ENCODE measurements at regions not wholly inside any gene's neighbourhood (a gene's known extent, or its start where the extent isn't known, plus 50 kb on each side); places are given as distances from the start of the nearest gene placed in this dataset.

DNA sequence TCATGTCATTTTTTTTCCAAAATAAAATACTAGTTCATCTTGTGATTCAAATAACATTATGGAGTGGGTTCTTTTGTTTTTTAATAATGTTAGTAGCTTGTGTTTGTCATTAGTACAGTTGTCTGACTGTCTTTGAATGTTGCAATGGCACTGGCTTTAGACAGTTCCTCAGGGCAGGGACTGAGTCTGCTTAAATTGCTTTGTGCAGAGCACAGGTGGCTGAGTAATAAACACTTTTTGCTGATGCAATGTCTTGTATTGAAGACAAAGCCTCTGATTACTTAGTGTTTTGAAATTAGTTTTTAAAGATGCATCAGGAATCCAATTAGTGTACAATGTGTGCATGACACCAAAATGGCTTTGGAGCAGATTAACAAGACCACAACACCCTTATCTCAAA, 88.7 kb upstream of the PCDH9 start:
- H3K27ac ChIP-seq (ENCODE audit: low read depth, low read length): no peak overlapping the region
- H3K9ac ChIP-seq (ENCODE audit: low read length): no peak overlapping the region
- no peaks in the 10 kb centered on the region; the same call in 1 of the 2 replicates for H3K36me3 ChIP-seq (ENCODE audit: low read length)
- no peak for TF ChIP-seq EZH2phosphoT487 (conservative IDR thresholded peaks at IDR 0.05; ENCODE audit: low read length)
- H3K79me2 ChIP-seq (ENCODE audit: insufficient read depth, low read length): no peaks in the 10 kb centered on the region
- no peaks in the 10 kb centered on the region for H3K9me2 ChIP-seq (replicated peaks; ENCODE audit: insufficient read depth, low read length)
- H3K9me3 ChIP-seq (ENCODE audit: insufficient read depth, low read length): no peaks in the 10 kb centered on the region
- no peaks in the 10 kb centered on the region for H4K20me1 ChIP-seq (ENCODE audit: low read depth, low read length)
- no peak overlapping the region for H3K4me3 ChIP-seq (ENCODE audit: insufficient read depth, low read length, poor library complexity, severe bottlenecking)
- H3K4me2 ChIP-seq (ENCODE audit: low read depth, low read length, poor library complexity, severe bottlenecking): no peak overlapping the region
- no peaks in the 10 kb centered on the region for H3K27me3 ChIP-seq (ENCODE audit: low read length)
- H3F3A ChIP-seq (ENCODE audit: insufficient read depth): no peaks in the 10 kb centered on the region
- no peak overlapping the region for H2AFZ ChIP-seq (ENCODE audit: low read depth, low read length, severe bottlenecking)

- Histone ChIP-seq H3K9me2 (replicated peaks; ENCODE audit: insufficient read depth, low read length) (no peaks in the 10 kb centered on the region), H3K4me3 (ENCODE audit: insufficient read depth, low read length, poor library complexity, severe bottlenecking) (no peak overlapping the region), H3K4me2 (ENCODE audit: low read depth, low read length, poor library complexity, severe bottlenecking) (no peak overlapping the region), H4K20me1 (ENCODE audit: low read depth, low read length) (no peaks in the 10 kb centered on the region), H3F3A (ENCODE audit: insufficient read depth) (no peaks in the 10 kb centered on the region), H3K9me3 (ENCODE audit: insufficient read depth, low read length) (no peaks in the 10 kb centered on the region), H3K27me3 (ENCODE audit: low read length) (no peaks in the 10 kb centered on the region), H3K9ac (ENCODE audit: low read length) (no peak overlapping the region), H3K79me2 (ENCODE audit: insufficient read depth, low read length) (no peaks in the 10 kb centered on the region), H2AFZ (ENCODE audit: low read depth, low read length, severe bottlenecking) (peak overlapping the region; percentile 34), H3K27ac (ENCODE audit: low read depth, low read length) (no peak overlapping the region), H3K36me3 (ENCODE audit: low read length) (no peaks in the 10 kb centered on the region; the same call in 1 of the 2 replicates)
- no peak for TF ChIP-seq EZH2phosphoT487 (conservative IDR thresholded peaks at IDR 0.05; ENCODE audit: low read length)
- no peak for TF ChIP-seq CTCF (IDR thresholded peaks at IDR 0.05; ENCODE audit: insufficient read depth, low read length, poor library complexity, severe bottlenecking)
Measured at GRCh38 chr13:67318398-67318797, 88.3 kb upstream of the PCDH9 start.

- Histone ChIP-seq H3K27ac (ENCODE audit: low read depth, low read length) (no peak overlapping the region), H3K4me3 (ENCODE audit: insufficient read depth, low read length, poor library complexity, severe bottlenecking) (no peak overlapping the region), H3K79me2 (ENCODE audit: insufficient read depth, low read length) (no peaks in the 10 kb centered on the region), H3K27me3 (ENCODE audit: low read length) (no peaks in the 10 kb centered on the region), H3K9me3 (ENCODE audit: insufficient read depth, low read length) (no peaks in the 10 kb centered on the region), H3K9ac (ENCODE audit: low read length) (no peak overlapping the region), H3K36me3 (ENCODE audit: low read length) (no peaks in the 10 kb centered on the region), H3K9me2 (replicated peaks; ENCODE audit: insufficient read depth, low read length) (no peaks in the 10 kb centered on the region), H3K4me2 (ENCODE audit: low read depth, low read length, poor library complexity, severe bottlenecking) (no peak overlapping the region), H4K20me1 (ENCODE audit: low read depth, low read length) (no peaks in the 10 kb centered on the region), H3F3A (ENCODE audit: insufficient read depth) (no peaks in the 10 kb centered on the region), H2AFZ (ENCODE audit: low read depth, low read length, severe bottlenecking) (no peak overlapping the region)
- TF ChIP-seq EZH2phosphoT487 (conservative IDR thresholded peaks at IDR 0.05; ENCODE audit: low read length): no peak
- no peak for TF ChIP-seq CTCF (IDR thresholded peaks at IDR 0.05; ENCODE audit: insufficient read depth, low read length, poor library complexity, severe bottlenecking)
Measured at GRCh38 chr13:67314405-67314804, 84.3 kb upstream of the PCDH9 start.

DNA sequence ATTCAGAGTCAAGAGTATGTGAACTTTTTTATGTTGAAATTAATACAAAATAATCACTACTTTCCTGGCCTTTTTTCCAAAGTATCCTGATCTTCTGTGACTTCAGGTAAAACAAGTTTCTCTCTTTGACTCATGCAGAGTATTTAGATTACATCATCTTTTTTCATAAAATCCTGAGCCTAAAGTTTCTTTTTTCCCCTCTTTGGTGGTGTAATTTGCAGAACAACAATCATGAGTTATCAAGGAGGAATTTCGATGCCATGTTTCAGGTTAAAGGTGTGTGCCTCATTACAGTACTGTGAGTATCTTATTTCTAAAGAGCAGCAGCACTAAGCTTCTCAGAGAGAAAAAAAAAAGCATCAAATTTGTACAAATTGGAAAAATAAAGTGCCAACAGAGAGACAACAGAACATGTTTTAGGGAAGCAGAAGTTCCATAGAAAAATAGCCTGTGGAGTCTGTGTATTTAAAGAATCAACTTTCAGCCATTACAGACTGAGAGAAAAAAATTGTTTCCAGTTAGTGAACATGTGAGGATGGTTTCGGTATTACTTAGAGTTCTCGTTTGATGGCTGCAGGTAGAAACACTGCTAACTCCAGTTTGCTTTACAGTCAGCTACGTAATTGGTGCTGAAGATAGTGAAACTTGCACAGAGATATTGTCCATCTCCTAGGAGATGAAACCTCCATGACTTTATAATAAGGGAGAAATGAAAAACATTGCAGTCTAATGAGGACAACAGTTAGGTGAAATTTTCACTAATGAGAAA, 78.1 kb upstream of the PCDH9 start:
- Histone ChIP-seq H4K20me1 (ENCODE audit: low read depth, low read length) (no peaks in the 10 kb centered on the region), H3K4me3 (ENCODE audit: insufficient read depth, low read length, poor library complexity, severe bottlenecking) (no peak overlapping the region), H3K9me2 (replicated peaks; ENCODE audit: insufficient read depth, low read length) (no peaks in the 10 kb centered on the region), H3K9ac (ENCODE audit: low read length) (no peak overlapping the region), H3K79me2 (ENCODE audit: insufficient read depth, low read length) (no peaks in the 10 kb centered on the region), H3K9me3 (ENCODE audit: insufficient read depth, low read length) (no peaks in the 10 kb centered on the region), H3K36me3 (ENCODE audit: low read length) (no peaks in the 10 kb centered on the region), H3K27me3 (ENCODE audit: low read length) (no peaks in the 10 kb centered on the region), H2AFZ (ENCODE audit: low read depth, low read length, severe bottlenecking) (peak overlapping the region; percentile 55), H3K27ac (ENCODE audit: low read depth, low read length) (no peak overlapping the region), H3F3A (ENCODE audit: insufficient read depth) (no peaks in the 10 kb centered on the region), H3K4me2 (ENCODE audit: low read depth, low read length, poor library complexity, severe bottlenecking) (peak overlapping the region; percentile 16)
- TF ChIP-seq EZH2phosphoT487 (conservative IDR thresholded peaks at IDR 0.05; ENCODE audit: low read length): no peak
- TF ChIP-seq CTCF (IDR thresholded peaks at IDR 0.05; ENCODE audit: insufficient read depth, low read length, poor library complexity, severe bottlenecking): no peak
